A673 (cell line): ENCODE measurements at regions not wholly inside any gene's neighbourhood (a gene's known extent, or its start where the extent isn't known, plus 50 kb on each side); places are given as distances from the start of the nearest gene placed in this dataset.

Experiments used
- EZH2 ChIP-seq: fragments of 200-600 bp; sonication (generic); IDR thresholded peaks from 2 replicates; pipeline ENCODE4 v1.6.1; 2017; ENCODE audit warnings: borderline replicate concordance, low read depth, mild to moderate bottlenecking, mixed read lengths, antibody characterized with exemption, low read length; ENCODE audit not compliant: poor library complexity, severe bottlenecking
- TF ChIP-seq, protein P1 (sequence below): fragments of 300-800, 200-600 bp; sonication (generic); conservative IDR thresholded peaks from 2 replicates; pipeline ENCODE4 v1.5.1; 2017; ENCODE audit warnings: low read depth, mild to moderate bottlenecking, antibody characterized with exemption, low read length, moderate library complexity, mixed read lengths

GRCh38 chr6:150733726-150734125 is 131.8 kb upstream of the MTHFD1L start:
- TF ChIP-seq, protein P1, sequence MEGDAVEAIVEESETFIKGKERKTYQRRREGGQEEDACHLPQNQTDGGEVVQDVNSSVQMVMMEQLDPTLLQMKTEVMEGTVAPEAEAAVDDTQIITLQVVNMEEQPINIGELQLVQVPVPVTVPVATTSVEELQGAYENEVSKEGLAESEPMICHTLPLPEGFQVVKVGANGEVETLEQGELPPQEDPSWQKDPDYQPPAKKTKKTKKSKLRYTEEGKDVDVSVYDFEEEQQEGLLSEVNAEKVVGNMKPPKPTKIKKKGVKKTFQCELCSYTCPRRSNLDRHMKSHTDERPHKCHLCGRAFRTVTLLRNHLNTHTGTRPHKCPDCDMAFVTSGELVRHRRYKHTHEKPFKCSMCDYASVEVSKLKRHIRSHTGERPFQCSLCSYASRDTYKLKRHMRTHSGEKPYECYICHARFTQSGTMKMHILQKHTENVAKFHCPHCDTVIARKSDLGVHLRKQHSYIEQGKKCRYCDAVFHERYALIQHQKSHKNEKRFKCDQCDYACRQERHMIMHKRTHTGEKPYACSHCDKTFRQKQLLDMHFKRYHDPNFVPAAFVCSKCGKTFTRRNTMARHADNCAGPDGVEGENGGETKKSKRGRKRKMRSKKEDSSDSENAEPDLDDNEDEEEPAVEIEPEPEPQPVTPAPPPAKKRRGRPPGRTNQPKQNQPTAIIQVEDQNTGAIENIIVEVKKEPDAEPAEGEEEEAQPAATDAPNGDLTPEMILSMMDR: no peak
- TF ChIP-seq EZH2: no peak
